SK-MEL-5 (cell line): ENCODE measurements at regions not wholly inside any gene's neighbourhood (a gene's known extent, or its start where the extent isn't known, plus 50 kb on each side); places are given as distances from the start of the nearest gene placed in this dataset.
"Not testable (repeated sequence)": the region's sequence is repeated elsewhere in the genome, so short reads cannot be mapped to it uniquely, and the experiment has no call there.

Source experiments
- DNase-seq: peaks from one replicate; pipeline ENCODE4 v3.0.0-alpha.2; 2016; ENCODE audit warnings: low read depth, low spot score
- in situ Hi-C: cut with HindIII; loops from 2 replicates; pipeline ENCODE4 v1.10.0; 2016; ENCODE audit warnings: low sequenced_read_pairs, high pct_unique_total_duplicates, low pct_unique_long_range_greater_than_20kb

GRCh38 chr2:101614127-101614759 lies 83.3 kb upstream of the MAP4K4 start:
- in situ Hi-C loops = no loop called here
- DNase-seq = no peak

GRCh38 chr2:101613056-101613704 lies 84.3 kb upstream of the MAP4K4 start:
- DNase-seq = no peak
- in situ Hi-C loops = no loop called here

- in situ Hi-C loops = no loop called here
- DNase-seq = no peak
Measured at GRCh38 chr2:101612019-101612418, 85.5 kb upstream of the MAP4K4 start.

GRCh38 chr2:101610750-101611315 lies 86.7 kb upstream of the MAP4K4 start:
- in situ Hi-C loops = no loop called here
- DNase-seq = no peak

- no peak for DNase-seq
- in situ Hi-C loops = no loop called here
Measured at GRCh38 chr2:101609433-101609832, 88.1 kb upstream of the MAP4K4 start.

GRCh38 chr2:101608408-101609310 lies 88.8 kb upstream of the MAP4K4 start:
- in situ Hi-C loops = no loop called here
- no peak for DNase-seq

- DNase-seq = no peak
- in situ Hi-C loops = no loop called here
Measured at GRCh38 chr2:101597347-101597944, 100.1 kb upstream of the MAP4K4 start.

- no peak for DNase-seq
- in situ Hi-C loops = no loop called here
Measured at GRCh38 chr2:101596333-101596732, 101.2 kb upstream of the MAP4K4 start.

GRCh38 chr2:101587251-101587650 lies 110.3 kb upstream of the MAP4K4 start:
- in situ Hi-C loops = no loop called here
- DNase-seq = no peak

- in situ Hi-C loops = no loop called here
- no peak for DNase-seq
Measured at GRCh38 chr2:101583861-101584260, 108.9 kb upstream of the RFX8 start.

GRCh38 chr2:101581675-101582299 lies 106.9 kb upstream of the RFX8 start:
- DNase-seq = no peak
- in situ Hi-C loops = no loop called here

- in situ Hi-C loops = no loop called here
- no peak for DNase-seq
Measured at GRCh38 chr2:101580528-101580927, 105.6 kb upstream of the RFX8 start.

- DNase-seq = no peak
- in situ Hi-C loops = no loop called here
Measured at GRCh38 chr2:101578671-101579070, 103.8 kb upstream of the RFX8 start.

- in situ Hi-C loops, DNase-seq: not testable (repeated sequence)
Measured at GRCh38 chr2:101578135-101578534, 103.2 kb upstream of the RFX8 start.

GRCh38 chr2:101577173-101577572 lies 102.3 kb upstream of the RFX8 start:
- no peak for DNase-seq
- in situ Hi-C loops = no loop called here

GRCh38 chr2:101574622-101575021 lies 99.7 kb upstream of the RFX8 start:
- in situ Hi-C loops = no loop called here
- DNase-seq = no peak

GRCh38 chr2:101571951-101572350 lies 97.0 kb upstream of the RFX8 start:
- DNase-seq = no peak
- in situ Hi-C loops = no loop called here
